ENCODE measurements at regions not wholly inside any gene's neighbourhood (a gene's known extent, or its start where the extent isn't known, plus 50 kb on each side); places are given as distances from the start of the nearest gene placed in this dataset.

DNA sequence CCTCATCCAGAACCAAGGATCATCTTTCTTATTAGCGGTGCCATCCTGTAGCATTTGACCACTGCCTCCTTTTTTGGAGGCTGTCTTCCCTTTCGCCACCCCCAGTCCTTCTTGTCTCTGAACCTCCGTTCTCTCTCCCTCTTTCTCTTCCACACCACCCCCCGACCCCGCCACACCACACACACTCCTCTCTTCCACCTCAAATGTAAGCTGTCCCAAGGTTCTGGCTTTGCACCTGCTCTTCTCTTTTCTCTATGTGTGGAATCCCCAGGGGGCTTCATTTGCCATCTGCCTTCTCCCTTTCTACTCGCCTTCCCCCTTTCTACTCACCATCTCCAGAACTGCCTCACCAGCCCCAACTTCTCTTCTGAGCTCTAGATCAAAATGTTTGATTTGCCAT is 111.3 kb upstream of the CDYL start:
- TF ChIP-seq POLR2A (IDR thresholded peaks at IDR 0.05; ENCODE audit: low read depth, low read length) (no peak), POLR2AphosphoS5 (IDR thresholded peaks at IDR 0.05; ENCODE audit: insufficient read depth, low read depth, low read length) (no peak), MAX (IDR thresholded peaks at IDR 0.05; ENCODE audit: insufficient read depth, insufficient read length) (no peak), FOS (IDR thresholded peaks at IDR 0.05; ENCODE audit: borderline replicate concordance, insufficient read depth, low read length) (no peak)
- TF ChIP-seq, protein P1, sequence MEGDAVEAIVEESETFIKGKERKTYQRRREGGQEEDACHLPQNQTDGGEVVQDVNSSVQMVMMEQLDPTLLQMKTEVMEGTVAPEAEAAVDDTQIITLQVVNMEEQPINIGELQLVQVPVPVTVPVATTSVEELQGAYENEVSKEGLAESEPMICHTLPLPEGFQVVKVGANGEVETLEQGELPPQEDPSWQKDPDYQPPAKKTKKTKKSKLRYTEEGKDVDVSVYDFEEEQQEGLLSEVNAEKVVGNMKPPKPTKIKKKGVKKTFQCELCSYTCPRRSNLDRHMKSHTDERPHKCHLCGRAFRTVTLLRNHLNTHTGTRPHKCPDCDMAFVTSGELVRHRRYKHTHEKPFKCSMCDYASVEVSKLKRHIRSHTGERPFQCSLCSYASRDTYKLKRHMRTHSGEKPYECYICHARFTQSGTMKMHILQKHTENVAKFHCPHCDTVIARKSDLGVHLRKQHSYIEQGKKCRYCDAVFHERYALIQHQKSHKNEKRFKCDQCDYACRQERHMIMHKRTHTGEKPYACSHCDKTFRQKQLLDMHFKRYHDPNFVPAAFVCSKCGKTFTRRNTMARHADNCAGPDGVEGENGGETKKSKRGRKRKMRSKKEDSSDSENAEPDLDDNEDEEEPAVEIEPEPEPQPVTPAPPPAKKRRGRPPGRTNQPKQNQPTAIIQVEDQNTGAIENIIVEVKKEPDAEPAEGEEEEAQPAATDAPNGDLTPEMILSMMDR (IDR thresholded peaks at IDR 0.05; ENCODE audit: extremely low read depth in 1 of 2, insufficient read depth in 1 of 2, low read depth in 1 of 2, low read length in 2 of 2), result no peak
